GM12865 (cell line): ENCODE measurements at regions not wholly inside any gene's neighbourhood (a gene's known extent, or its start where the extent isn't known, plus 50 kb on each side); places are given as distances from the start of the nearest gene placed in this dataset.
A peak's percentile ranks its signal among the peaks of the same experiment; 100 is the strongest.

Source experiments
- DNase-seq: peaks from one replicate; pipeline ENCODE4 v3.0.0; 2010; ENCODE audit warnings: low read depth
- H3K4me3 ChIP-seq: 2 replicates; pipeline ENCODE4 v1.5.1; 2011; ENCODE audit warnings: mild to moderate bottlenecking, low read depth, low read length, control low read depth
- TF ChIP-seq, protein P1 (sequence below): IDR thresholded peaks from 2 replicates; pipeline ENCODE4 v1.5.1; 2011; ENCODE audit warnings: low read length, control low read depth, low read depth, inconsistent platforms; ENCODE audit not compliant: insufficient read depth; ENCODE audit errors: missing control alignments

- peak; percentile 60 for DNase-seq
- no peak overlapping the region for H3K4me3 ChIP-seq
- TF ChIP-seq, protein P1, sequence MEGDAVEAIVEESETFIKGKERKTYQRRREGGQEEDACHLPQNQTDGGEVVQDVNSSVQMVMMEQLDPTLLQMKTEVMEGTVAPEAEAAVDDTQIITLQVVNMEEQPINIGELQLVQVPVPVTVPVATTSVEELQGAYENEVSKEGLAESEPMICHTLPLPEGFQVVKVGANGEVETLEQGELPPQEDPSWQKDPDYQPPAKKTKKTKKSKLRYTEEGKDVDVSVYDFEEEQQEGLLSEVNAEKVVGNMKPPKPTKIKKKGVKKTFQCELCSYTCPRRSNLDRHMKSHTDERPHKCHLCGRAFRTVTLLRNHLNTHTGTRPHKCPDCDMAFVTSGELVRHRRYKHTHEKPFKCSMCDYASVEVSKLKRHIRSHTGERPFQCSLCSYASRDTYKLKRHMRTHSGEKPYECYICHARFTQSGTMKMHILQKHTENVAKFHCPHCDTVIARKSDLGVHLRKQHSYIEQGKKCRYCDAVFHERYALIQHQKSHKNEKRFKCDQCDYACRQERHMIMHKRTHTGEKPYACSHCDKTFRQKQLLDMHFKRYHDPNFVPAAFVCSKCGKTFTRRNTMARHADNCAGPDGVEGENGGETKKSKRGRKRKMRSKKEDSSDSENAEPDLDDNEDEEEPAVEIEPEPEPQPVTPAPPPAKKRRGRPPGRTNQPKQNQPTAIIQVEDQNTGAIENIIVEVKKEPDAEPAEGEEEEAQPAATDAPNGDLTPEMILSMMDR, result no peak
Observed at GRCh38 chr7:85474234-85474633, 287.4 kb upstream of the SEMA3D start.

DNA sequence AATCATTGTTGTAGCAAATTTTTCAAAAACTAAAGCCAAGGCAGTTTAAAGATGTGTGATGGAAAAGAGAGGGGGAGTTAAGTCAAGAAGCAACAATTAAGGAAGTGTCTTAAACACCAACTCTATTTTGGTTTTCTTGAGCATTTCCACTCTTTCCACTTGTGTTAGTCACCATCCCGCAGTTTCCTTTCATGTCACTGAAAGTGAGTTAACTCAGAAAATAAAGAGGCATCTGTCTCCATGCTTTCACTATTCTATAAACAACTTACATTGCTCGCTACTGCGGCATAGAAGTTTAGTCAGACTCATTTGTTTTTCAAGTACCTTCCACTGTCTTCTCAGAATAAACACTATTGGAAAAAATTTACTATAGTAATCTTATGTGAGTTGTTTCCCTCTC lies 284.9 kb upstream of the SEMA3D start:
- peak; percentile 30 for DNase-seq
- no peak overlapping the region for H3K4me3 ChIP-seq
- TF ChIP-seq, protein P1, result no peak

GRCh38 chr7:85471307-85471706 lies 284.5 kb upstream of the SEMA3D start:
- TF ChIP-seq, protein P1, result no peak
- no peak overlapping the region for H3K4me3 ChIP-seq
- DNase-seq, result no peak

DNA sequence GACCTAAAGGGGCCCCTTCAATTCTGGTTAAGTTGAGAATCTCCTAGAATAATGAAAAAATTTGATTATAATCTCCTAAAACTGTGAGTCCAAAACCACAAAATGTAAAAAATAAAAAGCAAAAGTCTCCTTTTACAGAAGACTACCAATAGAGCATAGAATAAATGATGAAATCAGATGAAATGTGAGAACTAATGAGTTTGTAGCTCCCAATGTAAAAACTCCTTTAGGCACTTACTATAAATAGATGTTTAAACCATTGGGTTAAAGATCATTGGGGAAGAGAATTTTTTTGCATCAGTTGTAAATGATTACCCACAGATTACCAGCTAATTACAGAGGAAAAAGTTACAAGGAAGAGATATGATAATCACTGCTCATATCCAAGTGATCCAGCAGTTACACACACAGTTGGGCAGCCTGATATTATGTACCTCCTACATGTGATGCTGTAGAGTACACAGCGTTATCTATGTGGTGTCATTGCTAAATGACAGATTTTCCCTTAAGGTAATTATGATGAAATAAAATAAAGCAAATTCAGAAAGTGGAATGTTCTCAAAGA lies 282.7 kb upstream of the SEMA3D start:
- TF ChIP-seq, protein P1, result no peak
- DNase-seq, result no peak
- no peak overlapping the region for H3K4me3 ChIP-seq

GRCh38 chr7:85464042-85464651 lies 277.3 kb upstream of the SEMA3D start:
- DNase-seq, result no peak
- H3K4me3 ChIP-seq, result no peak overlapping the region
- TF ChIP-seq, protein P1, result no peak

DNA sequence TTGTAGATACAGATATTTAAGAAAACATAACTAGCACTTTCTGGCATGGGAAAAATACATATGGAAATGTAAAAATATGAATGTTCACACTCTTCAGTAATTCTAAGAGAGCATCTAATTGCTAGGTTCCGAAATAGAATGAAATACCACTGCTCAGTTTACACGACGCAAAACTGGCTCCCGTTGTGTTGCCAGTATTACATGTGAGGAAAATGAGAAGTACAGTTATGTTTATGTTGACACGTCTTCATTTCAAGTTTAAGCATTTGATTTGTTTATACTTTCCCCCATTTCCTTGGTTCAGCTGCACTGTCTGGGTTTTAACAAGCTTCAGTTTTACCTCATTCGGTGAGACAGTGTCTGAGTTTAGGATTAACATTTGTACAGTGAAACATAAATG lies 275.8 kb upstream of the SEMA3D start:
- H3K4me3 ChIP-seq, result no peak overlapping the region
- DNase-seq, result no peak
- TF ChIP-seq, protein P1, result no peak

DNA sequence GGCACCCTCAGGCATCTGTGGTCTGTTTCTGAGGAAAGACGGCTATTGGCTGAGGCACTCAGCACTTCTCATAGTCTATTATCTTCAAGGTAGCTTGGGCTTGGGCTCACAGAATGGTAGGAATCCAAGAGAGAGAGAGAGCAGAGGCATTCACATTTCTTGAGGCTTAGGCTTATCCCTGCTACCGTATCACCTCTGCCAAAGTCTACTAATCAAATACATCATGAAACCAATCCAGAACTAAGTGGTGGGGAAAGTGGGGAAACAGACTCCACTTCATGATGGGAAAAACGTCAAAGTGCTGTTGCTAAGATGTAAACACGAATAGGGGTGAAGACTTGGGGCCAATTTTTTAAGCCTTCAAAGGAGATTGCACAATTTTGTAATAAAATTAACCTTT lies 271.1 kb upstream of the SEMA3D start:
- no peak overlapping the region for H3K4me3 ChIP-seq
- TF ChIP-seq, protein P1, result no peak
- no peak for DNase-seq
